ENCODE measurements at regions not wholly inside any gene's neighbourhood (a gene's known extent, or its start where the extent isn't known, plus 50 kb on each side); places are given as distances from the start of the nearest gene placed in this dataset.
A peak's percentile ranks its signal among the peaks of the same experiment; 100 is the strongest.
"Not testable (repeated sequence)": the region's sequence is repeated elsewhere in the genome, so short reads cannot be mapped to it uniquely, and the experiment has no call there.

- H3K9me3 ChIP-seq (ENCODE audit: control insufficient read depth in 3 of 3, low read length in 3 of 3): no peaks in the 10 kb centered on the region
- H3K9ac ChIP-seq (ENCODE audit: low read depth in 1 of 3, low read length in 3 of 3): no peak overlapping the region
- peaks cover 26 to 61% (median 42%) of the 10 kb centered on the region in 3 donors for H3K4me1 ChIP-seq (ENCODE audit: control insufficient read depth in 3 of 3, insufficient read depth in 3 of 3, low read length in 3 of 3)
- H3K36me3 ChIP-seq (ENCODE audit: control insufficient read depth in 3 of 3, insufficient read depth in 3 of 3, low read length in 3 of 3): no peaks in the 10 kb centered on the region
- H3K27ac ChIP-seq (ENCODE audit: low read depth, low read length): no peak overlapping the region
- H3K4me3 ChIP-seq (ENCODE audit: low read length in 3 of 3): no peak overlapping the region
- H3K27me3 ChIP-seq (ENCODE audit: control insufficient read depth in 3 of 3, insufficient read depth in 3 of 3, low read length in 3 of 3): no peaks in the 10 kb centered on the region
Observed at GRCh38 chr10:124150189-124150806, 56.9 kb upstream of the CHST15 start.

- Histone ChIP-seq H3K9ac (ENCODE audit: low read depth in 1 of 3, low read length in 3 of 3) (no peak overlapping the region), H3K27me3 (ENCODE audit: control insufficient read depth in 3 of 3, insufficient read depth in 3 of 3, low read length in 3 of 3) (no peaks in the 10 kb centered on the region), H3K9me3 (ENCODE audit: control insufficient read depth in 3 of 3, low read length in 3 of 3) (no peaks in the 10 kb centered on the region), H3K27ac (ENCODE audit: low read depth, low read length) (no peak overlapping the region), H3K4me3 (ENCODE audit: low read length in 3 of 3) (no peak overlapping the region), H3K4me1 (ENCODE audit: control insufficient read depth in 3 of 3, insufficient read depth in 3 of 3, low read length in 3 of 3) (peaks cover 31 to 62% (median 40%) of the 10 kb centered on the region in 3 donors), H3K36me3 (ENCODE audit: control insufficient read depth in 3 of 3, insufficient read depth in 3 of 3, low read length in 3 of 3) (no peaks in the 10 kb centered on the region)
Observed at GRCh38 chr10:124149189-124150042, 56.0 kb upstream of the CHST15 start.

- not testable (repeated sequence) for H3K9ac ChIP-seq (ENCODE audit: low read depth in 1 of 3, low read length in 3 of 3); H3K27me3 ChIP-seq (ENCODE audit: control insufficient read depth in 3 of 3, insufficient read depth in 3 of 3, low read length in 3 of 3); H3K36me3 ChIP-seq (ENCODE audit: control insufficient read depth in 3 of 3, insufficient read depth in 3 of 3, low read length in 3 of 3); H3K4me3 ChIP-seq (ENCODE audit: low read length in 3 of 3); H3K27ac ChIP-seq (ENCODE audit: low read depth, low read length); H3K9me3 ChIP-seq (ENCODE audit: control insufficient read depth in 3 of 3, low read length in 3 of 3)
- H3K4me1 ChIP-seq (ENCODE audit: control insufficient read depth in 3 of 3, insufficient read depth in 3 of 3, low read length in 3 of 3): peaks cover 30 to 57% (median 37%) of the 10 kb centered on the region in 3 donors
Observed at GRCh38 chr10:124148509-124149188, 55.3 kb upstream of the CHST15 start.

GRCh38 chr10:124146483-124146882 is 53.1 kb upstream of the CHST15 start:
- Histone ChIP-seq H3K9ac (ENCODE audit: low read depth in 1 of 3, low read length in 3 of 3) (no peak overlapping the region), H3K36me3 (ENCODE audit: control insufficient read depth in 3 of 3, insufficient read depth in 3 of 3, low read length in 3 of 3) (no peaks in the 10 kb centered on the region), H3K4me1 (ENCODE audit: control insufficient read depth in 3 of 3, insufficient read depth in 3 of 3, low read length in 3 of 3) (peaks cover 11 to 38% (median 15%) of the 10 kb centered on the region in 3 donors), H3K27ac (ENCODE audit: low read depth, low read length) (no peak overlapping the region), H3K9me3 (ENCODE audit: control insufficient read depth in 3 of 3, low read length in 3 of 3) (no peaks in the 10 kb centered on the region), H3K27me3 (ENCODE audit: control insufficient read depth in 3 of 3, insufficient read depth in 3 of 3, low read length in 3 of 3) (no peaks in the 10 kb centered on the region), H3K4me3 (ENCODE audit: low read length in 3 of 3) (no peak overlapping the region)

- H3K27me3 ChIP-seq (ENCODE audit: control insufficient read depth in 3 of 3, insufficient read depth in 3 of 3, low read length in 3 of 3): no peaks in the 10 kb centered on the region
- no peak overlapping the region for H3K9ac ChIP-seq (ENCODE audit: low read depth in 1 of 3, low read length in 3 of 3)
- H3K4me1 ChIP-seq (ENCODE audit: control insufficient read depth in 3 of 3, insufficient read depth in 3 of 3, low read length in 3 of 3): peaks cover 5 to 28% (median 9%) of the 10 kb centered on the region in 3 donors
- H3K9me3 ChIP-seq (ENCODE audit: control insufficient read depth in 3 of 3, low read length in 3 of 3): no peaks in the 10 kb centered on the region
- H3K36me3 ChIP-seq (ENCODE audit: control insufficient read depth in 3 of 3, insufficient read depth in 3 of 3, low read length in 3 of 3): no peaks in the 10 kb centered on the region
- H3K4me3 ChIP-seq (ENCODE audit: low read length in 3 of 3): no peak overlapping the region
- peak overlapping the region; percentile 62 for H3K27ac ChIP-seq (ENCODE audit: low read depth, low read length)
Observed at GRCh38 chr10:124145109-124145870, 51.9 kb upstream of the CHST15 start.

GRCh38 chr10:124144536-124144935 is 51.1 kb upstream of the CHST15 start:
- no peaks in the 10 kb centered on the region for H3K36me3 ChIP-seq (ENCODE audit: control insufficient read depth in 3 of 3, insufficient read depth in 3 of 3, low read length in 3 of 3)
- H3K27me3 ChIP-seq (ENCODE audit: control insufficient read depth in 3 of 3, insufficient read depth in 3 of 3, low read length in 3 of 3): no peaks in the 10 kb centered on the region
- H3K9me3 ChIP-seq (ENCODE audit: control insufficient read depth in 3 of 3, low read length in 3 of 3): no peaks in the 10 kb centered on the region
- H3K4me1 ChIP-seq (ENCODE audit: control insufficient read depth in 3 of 3, insufficient read depth in 3 of 3, low read length in 3 of 3): peaks cover 6 to 24% (median 10%) of the 10 kb centered on the region in 3 donors
- H3K27ac ChIP-seq (ENCODE audit: low read depth, low read length): peak overlapping the region; percentile 62
- H3K4me3 ChIP-seq (ENCODE audit: low read length in 3 of 3): no peak overlapping the region
- no peak overlapping the region for H3K9ac ChIP-seq (ENCODE audit: low read depth in 1 of 3, low read length in 3 of 3)

GRCh38 chr10:124143721-124144120 is 50.3 kb upstream of the CHST15 start:
- Histone ChIP-seq H3K9ac (ENCODE audit: low read depth in 1 of 3, low read length in 3 of 3) (no peak overlapping the region), H3K4me1 (ENCODE audit: control insufficient read depth in 3 of 3, insufficient read depth in 3 of 3, low read length in 3 of 3) (peaks cover 9 to 24% (median 17%) of the 10 kb centered on the region in 3 donors), H3K4me3 (ENCODE audit: low read length in 3 of 3) (no peak overlapping the region), H3K27me3 (ENCODE audit: control insufficient read depth in 3 of 3, insufficient read depth in 3 of 3, low read length in 3 of 3) (no peaks in the 10 kb centered on the region), H3K36me3 (ENCODE audit: control insufficient read depth in 3 of 3, insufficient read depth in 3 of 3, low read length in 3 of 3) (no peaks in the 10 kb centered on the region), H3K27ac (ENCODE audit: low read depth, low read length) (no peak overlapping the region), H3K9me3 (ENCODE audit: control insufficient read depth in 3 of 3, low read length in 3 of 3) (no peaks in the 10 kb centered on the region)
